GF-D8 (cell line): ENCODE measurements at regions not wholly inside any gene's neighbourhood (a gene's known extent, or its start where the extent isn't known, plus 50 kb on each side); places are given as distances from the start of the nearest gene placed in this dataset.

Experiments
- DNase-seq: peaks from one replicate; lab custom pipeline; 2025; lab: John Stamatoyannopoulos, UW

- no peak for DNase-seq
Measured at GRCh38 chr18:53754154-53754553, 470.3 kb downstream of the MBD2 start.

GRCh38 chr18:53753601-53754000 lies 470.9 kb downstream of the MBD2 start:
- DNase-seq: no peak

GRCh38 chr18:53752781-53753367 lies 471.6 kb downstream of the MBD2 start:
- no peak for DNase-seq

DNA sequence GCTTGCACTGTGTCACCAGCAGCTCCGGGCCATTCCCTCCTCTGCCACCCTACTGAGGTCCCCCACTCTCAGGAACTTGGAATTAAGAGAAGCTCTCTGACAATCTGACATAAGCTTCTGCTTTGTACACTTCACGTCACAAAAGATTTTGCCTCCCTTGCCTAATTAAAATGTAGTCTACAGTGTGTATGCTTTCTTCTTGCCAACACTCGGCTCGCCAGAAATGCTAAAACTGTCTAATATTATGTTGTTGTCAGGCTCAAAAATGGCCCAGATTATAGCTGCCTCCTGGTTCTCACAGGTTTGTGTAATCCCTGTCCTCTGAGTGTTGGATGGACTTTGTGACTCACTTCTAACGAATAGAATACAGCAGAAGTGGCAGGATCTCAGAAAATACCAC lies 474.7 kb downstream of the MBD2 start:
- DNase-seq: no peak

DNA sequence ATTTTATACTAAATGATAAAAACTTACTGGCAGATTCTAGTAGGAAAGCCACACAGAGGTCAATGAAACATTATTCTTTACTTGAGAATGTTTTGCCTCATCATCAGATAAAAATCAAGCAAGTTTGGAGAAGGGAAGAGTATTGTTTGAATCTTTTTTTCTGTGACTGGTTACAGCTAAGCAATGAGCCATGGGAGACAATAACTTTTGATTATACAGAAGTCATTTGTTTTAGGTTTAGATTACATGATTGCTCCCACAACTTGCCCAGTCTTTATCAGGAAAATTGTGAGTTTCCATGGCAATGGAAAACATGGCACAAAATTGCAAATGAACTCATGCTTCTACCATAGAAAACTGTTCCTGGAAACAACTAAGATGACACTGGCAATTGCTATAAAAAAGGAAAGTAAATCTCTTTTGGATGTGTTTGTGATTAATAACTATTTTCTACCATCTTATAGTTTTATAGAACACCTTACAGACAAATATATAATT lies 476.8 kb downstream of the MBD2 start:
- DNase-seq: no peak

GRCh38 chr18:53747210-53747609 lies 477.3 kb downstream of the MBD2 start:
- no peak for DNase-seq

DNA sequence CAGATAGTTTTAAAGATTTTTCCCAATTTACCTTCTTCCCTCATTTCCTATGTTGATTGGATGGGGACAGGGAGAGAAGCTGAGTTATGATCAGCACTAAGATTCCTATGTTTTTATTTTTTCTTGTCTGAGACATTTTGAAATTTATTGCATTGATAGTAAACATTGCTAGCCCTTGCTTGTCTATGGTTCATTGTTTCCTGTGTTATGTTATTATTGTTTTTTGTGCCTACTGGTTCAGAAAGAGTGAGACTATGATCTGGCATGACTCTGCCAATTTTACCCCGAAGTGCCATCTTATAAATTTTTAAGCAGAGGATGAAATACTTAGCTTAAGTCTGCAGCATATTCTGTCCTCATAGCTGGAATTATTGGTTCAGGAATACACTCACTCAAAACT lies 478.5 kb downstream of the MBD2 start:
- no peak for DNase-seq

DNA sequence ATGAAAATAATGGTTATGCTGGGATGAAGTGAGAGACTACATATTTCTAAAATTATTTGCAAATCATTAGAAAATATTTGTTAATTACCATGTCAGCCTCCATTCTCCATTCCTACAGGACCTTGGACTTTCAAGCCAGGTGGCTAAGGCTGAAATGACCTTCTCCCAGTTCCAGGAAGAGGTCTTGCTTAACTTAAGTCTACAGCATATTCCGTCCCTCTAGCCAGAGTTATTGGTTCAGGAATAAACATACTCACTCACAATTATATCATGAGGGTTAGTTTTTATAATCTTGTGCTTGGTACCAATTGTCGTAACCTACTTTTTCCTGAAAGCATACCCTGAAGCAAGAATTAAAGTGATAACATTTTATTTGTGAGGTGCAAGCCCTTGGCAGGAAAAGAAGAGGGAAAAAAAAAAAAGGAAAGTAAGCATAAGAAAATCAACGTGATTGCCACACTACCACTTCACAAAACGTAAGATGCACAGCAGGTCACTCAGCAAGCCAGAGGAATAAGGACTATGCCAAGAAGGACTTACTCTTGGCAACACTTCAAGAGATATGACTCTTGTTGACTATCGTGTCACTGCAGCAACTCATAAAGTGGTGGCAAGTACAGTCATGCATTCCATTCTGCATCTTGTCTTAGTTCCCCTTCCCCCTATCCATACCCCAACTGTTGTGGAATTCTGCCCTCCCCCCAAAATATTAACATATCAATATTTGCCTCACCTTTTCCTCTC lies 479.1 kb downstream of the MBD2 start:
- no peak for DNase-seq

- no peak for DNase-seq
Measured at GRCh38 chr18:53739700-53740099, 484.8 kb downstream of the MBD2 start.

GRCh38 chr18:53735526-53735925 lies 488.9 kb downstream of the MBD2 start:
- no peak for DNase-seq

DNA sequence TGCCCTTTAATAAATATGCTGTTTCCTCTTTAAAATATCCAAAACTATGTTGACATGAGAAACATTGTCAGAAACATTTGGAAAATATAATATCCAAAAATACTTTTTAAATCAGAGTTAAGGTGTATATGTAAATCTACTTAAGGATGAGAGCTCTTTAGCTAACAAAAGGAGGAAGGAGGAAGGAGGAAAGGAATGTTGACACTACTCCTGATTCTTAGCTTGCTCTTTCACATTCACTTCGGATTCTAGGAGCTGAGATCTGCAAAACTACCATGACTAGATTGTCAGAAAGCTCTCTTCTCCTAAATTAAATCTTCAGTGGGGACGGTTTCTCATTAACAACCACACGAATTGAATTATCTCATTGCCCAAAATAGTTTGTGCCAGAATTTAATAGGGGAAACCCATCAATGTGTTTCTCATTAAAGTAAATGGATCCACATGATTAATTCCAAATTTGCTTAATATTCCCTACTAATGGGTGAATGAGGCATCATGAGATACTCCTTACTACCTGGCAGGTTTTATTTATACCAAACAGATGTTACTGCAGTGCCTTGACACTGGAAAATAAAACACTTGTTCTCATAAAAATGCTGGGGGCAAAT lies 509.1 kb downstream of the MBD2 start:
- DNase-seq: no peak

GRCh38 chr18:53710080-53710479 lies 514.4 kb downstream of the MBD2 start:
- no peak for DNase-seq

GRCh38 chr18:53702480-53702879 lies 522.0 kb downstream of the MBD2 start:
- DNase-seq: no peak

DNA sequence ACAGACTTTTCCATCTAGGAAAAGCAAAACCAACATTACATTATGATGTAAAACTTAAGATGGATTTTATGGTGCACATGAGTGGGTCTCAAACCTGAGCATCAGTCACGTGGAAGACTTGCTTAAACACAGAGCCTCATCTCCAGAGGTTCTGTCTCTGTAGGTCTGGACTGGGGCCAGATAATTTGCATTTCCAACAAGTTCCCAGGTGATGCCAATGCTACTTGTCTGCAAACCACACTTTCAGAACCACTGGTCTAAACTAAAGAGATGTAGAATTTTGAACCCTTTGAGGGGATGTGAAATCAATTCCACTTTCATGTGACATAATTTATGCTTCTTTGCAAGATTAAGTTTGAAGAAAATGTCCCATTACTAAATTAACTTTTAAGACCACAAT lies 522.8 kb downstream of the MBD2 start:
- no peak for DNase-seq

GRCh38 chr18:53698907-53699306 lies 525.6 kb downstream of the MBD2 start:
- DNase-seq: no peak

DNA sequence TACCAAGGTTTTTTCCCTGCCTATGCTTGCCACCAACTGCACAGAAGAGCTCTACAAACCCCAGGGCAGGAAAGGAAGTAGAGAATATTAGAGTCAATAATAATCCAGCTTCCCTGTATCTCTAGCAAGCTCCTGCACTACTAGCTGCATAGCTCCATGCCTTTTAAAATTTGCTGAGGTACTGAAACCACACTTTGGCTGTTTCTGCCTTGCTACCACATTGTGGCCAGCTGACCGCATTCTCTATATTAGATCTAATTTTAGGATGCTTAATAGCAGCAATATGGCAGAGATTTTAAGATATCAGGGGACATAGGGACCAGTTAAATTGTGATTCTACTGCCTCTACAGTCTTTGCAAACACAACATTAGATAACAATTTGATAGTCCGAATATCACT lies 534.6 kb downstream of the MBD2 start:
- DNase-seq: no peak

GRCh38 chr18:53686965-53687364 lies 537.5 kb downstream of the MBD2 start:
- no peak for DNase-seq

- DNase-seq: no peak
Measured at GRCh38 chr18:53682796-53683195, 541.7 kb downstream of the MBD2 start.

DNA sequence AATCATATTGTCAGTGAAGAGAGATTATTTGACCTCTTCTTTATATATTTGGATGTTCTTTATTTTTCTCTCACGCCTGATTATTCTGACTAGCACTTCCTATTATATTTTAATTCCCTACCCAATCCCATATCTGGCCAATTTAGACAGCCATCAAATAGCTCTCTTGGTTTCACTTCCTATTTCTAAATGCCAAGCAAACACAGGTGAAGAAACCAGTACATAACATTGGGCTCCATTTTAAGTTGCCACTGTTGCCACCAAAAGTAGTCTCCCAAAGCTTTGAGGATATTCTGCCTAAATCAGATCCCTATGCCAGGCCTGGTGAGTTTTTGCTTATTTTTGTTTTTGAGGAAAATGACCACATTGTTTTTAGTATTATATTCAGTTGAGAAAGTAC lies 547.0 kb downstream of the MBD2 start:
- no peak for DNase-seq

- DNase-seq: no peak
Measured at GRCh38 chr18:53665701-53666100, 558.8 kb downstream of the MBD2 start.

GRCh38 chr18:53664575-53664974 lies 559.9 kb downstream of the MBD2 start:
- DNase-seq: no peak

- no peak for DNase-seq
Measured at GRCh38 chr18:53660306-53660705, 564.2 kb downstream of the MBD2 start.

GRCh38 chr18:53657257-53657656 lies 567.2 kb downstream of the MBD2 start:
- DNase-seq: no peak
